Activated T-cell treated with anti-CD3 and anti-CD28 coated beads, Interleukin-2, amount 50 U/mL, for 4 hours (primary cell): ENCODE measurements at regions not wholly inside any gene's neighbourhood (a gene's known extent, or its start where the extent isn't known, plus 50 kb on each side); places are given as distances from the start of the nearest gene placed in this dataset.
"Not testable (repeated sequence)": the region's sequence is repeated elsewhere in the genome, so short reads cannot be mapped to it uniquely, and the experiment has no call there.

Experiments used
- ATAC-seq, 2 donors: fragments of 200-7000 bp; cut with Tn5 transposase; one replicate each; pipeline ENCODE4 v1.10.0; 2021
- DNase-seq: peaks from one replicate; pipeline ENCODE4 v3.0.0-alpha.2; 2020
- H3K27me3 Mint-ChIP-seq: one replicate; pipeline ENCODE4 v1.8.0; 2021; ENCODE audit warnings: low read depth, mixed read lengths
- H3K36me3 Mint-ChIP-seq: one replicate; pipeline ENCODE4 v1.8.0; 2022; ENCODE audit warnings: mixed read lengths; ENCODE audit not compliant: insufficient read depth
- H3K4me1 Mint-ChIP-seq: one replicate; pipeline ENCODE4 v1.8.0; 2021; ENCODE audit warnings: low read depth, mixed read lengths
- H3K4me3 Mint-ChIP-seq: one replicate; pipeline ENCODE4 v1.8.0; 2021; ENCODE audit warnings: mild to moderate bottlenecking, moderate library complexity, mixed read lengths
- H3K9me3 Mint-ChIP-seq: one replicate; pipeline ENCODE4 v1.8.0; 2021; ENCODE audit warnings: mixed read lengths

DNA sequence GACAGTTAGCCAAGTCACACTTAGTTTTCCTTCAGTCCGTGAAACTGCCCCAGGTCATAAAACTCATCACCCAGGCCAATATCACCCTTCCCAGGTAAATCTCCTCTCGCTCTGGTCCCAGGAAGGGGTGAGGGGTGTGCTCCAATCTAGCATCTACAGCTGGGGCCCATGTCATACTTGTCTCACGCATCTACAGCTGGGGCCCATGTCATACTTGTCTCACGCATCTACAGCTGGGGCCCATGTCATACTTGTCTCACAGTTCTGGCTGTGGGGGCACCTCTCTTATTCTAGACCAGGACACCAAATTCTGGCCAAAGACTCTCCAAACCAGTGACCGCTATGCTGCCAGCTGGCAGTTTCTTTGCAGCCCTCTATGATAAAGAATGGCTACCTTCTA is 123.3 kb upstream of the DLGAP1 start:
- ATAC-seq = no peak
- H3K4me3 Mint-ChIP-seq = no peak overlapping the region
- H3K27me3 Mint-ChIP-seq = no peaks in the 10 kb centered on the region
- H3K9me3 Mint-ChIP-seq = peaks cover 28% of the 10 kb centered on the region
- no peaks in the 10 kb centered on the region for H3K36me3 Mint-ChIP-seq
- DNase-seq = no peak
- H3K4me1 Mint-ChIP-seq = no peaks in the 10 kb centered on the region

DNA sequence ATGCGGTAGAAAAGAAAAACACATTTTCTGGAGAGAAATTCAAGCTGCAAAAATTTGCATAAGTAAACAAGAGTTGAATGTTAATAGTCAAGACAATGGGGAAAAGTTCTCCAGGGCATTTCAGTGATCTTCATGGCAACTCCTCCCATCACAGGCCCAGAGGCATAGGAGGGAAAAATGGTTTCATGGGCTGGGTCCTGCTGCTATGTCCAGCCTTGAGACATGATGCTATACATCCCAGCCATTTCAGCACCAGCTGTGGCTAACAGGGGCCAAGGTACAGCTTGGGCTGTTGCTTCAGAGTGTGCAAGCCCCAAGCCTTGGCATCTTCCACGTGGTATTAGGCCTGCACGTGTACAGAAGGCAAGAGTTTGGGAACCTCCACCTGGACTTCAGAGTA is 118.6 kb upstream of the DLGAP1 start:
- peaks cover 37% of the 10 kb centered on the region for H3K9me3 Mint-ChIP-seq
- H3K27me3 Mint-ChIP-seq = no peaks in the 10 kb centered on the region
- DNase-seq (no peak), ATAC-seq (no peak)
- H3K36me3 Mint-ChIP-seq = no peaks in the 10 kb centered on the region
- no peak overlapping the region for H3K4me3 Mint-ChIP-seq
- H3K4me1 Mint-ChIP-seq = no peaks in the 10 kb centered on the region

DNA sequence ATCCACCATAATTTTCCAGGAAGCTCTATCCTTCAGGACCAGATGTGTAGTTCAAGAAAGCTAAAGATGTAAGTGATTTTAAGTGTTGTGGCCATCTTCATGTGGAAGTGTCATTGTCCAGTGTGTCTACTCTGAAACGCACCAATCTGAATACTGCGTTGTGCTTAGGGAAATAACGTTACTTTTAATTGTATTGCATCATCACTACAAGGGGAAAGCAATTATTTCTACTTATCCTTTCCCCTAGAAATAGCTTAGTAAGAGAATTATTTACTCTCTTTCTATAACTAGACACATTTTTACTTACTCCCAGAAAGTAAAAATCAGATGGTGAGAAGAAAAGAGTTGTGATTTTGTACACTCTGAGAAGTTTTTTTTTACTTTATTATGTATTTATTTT is 102.4 kb upstream of the DLGAP1 start:
- no peak for ATAC-seq
- no peak overlapping the region for H3K4me3 Mint-ChIP-seq

DNA sequence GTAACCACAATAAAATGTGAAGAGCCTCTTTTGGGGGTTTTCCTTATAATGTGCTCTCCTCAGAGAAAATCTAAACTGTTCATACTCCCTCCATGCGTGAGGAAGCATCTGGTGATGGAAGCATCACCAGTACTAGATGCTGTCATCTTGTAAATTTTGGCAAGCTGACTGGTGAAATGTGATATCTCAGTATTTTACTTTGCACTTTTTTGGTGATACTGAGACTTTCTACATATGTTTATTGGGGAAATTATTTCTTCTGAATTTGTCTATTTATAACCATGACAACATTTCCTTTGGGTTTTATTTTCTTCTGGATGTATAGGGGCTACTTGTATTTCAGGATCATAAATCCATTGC is 95.9 kb upstream of the DLGAP1 start:
- H3K9me3 Mint-ChIP-seq = peaks cover 6% of the 10 kb centered on the region
- no peaks in the 10 kb centered on the region for H3K27me3 Mint-ChIP-seq
- DNase-seq (no peak), ATAC-seq (no peak)
- no peaks in the 10 kb centered on the region for H3K4me1 Mint-ChIP-seq
- H3K36me3 Mint-ChIP-seq = no peaks in the 10 kb centered on the region
- H3K4me3 Mint-ChIP-seq = no peak overlapping the region

More for the DNA sequence above, 102.4 kb upstream of the DLGAP1 start:
- Mint-ChIP-seq H3K27me3 (no peaks in the 10 kb centered on the region), H3K36me3 (no peaks in the 10 kb centered on the region), H3K4me1 (no peaks in the 10 kb centered on the region), H3K9me3 (peaks cover 11% of the 10 kb centered on the region)
- no peak for DNase-seq

- no peaks in the 10 kb centered on the region for H3K36me3 Mint-ChIP-seq
- no peak for DNase-seq
- no peaks in the 10 kb centered on the region for H3K4me1 Mint-ChIP-seq
- no peak overlapping the region for H3K4me3 Mint-ChIP-seq
- no peak for ATAC-seq
- no peaks in the 10 kb centered on the region for H3K27me3 Mint-ChIP-seq
- H3K9me3 Mint-ChIP-seq = peaks cover 16% of the 10 kb centered on the region
Observed at GRCh38 chr18:4549164-4549872, 94.2 kb upstream of the DLGAP1 start.

GRCh38 chr18:4547126-4547525 is 92.0 kb upstream of the DLGAP1 start:
- Mint-ChIP-seq H3K36me3 (no peaks in the 10 kb centered on the region), H3K4me1 (no peaks in the 10 kb centered on the region), H3K4me3 (no peak overlapping the region), H3K9me3 (peaks cover 10% of the 10 kb centered on the region), H3K27me3 (no peaks in the 10 kb centered on the region)
- ATAC-seq = no peak
- no peak for DNase-seq

DNA sequence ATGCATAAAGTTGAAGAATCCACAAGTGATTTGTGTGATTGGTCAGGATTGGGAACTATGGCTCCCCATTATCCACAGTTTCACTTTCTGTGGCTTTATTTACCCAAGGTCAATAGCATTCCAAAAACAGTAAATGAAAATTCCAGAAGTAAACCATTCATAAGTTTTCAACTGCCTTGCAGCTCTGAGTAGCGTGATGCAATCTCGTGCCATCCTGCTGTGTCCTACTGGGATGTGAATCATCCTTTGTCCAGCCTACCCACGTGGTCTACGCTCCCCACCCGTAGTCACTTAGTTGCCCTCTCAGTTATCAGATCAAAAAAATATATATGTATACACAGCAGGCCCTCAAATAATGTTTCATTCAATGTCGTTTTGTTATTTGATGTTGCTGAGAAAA is 89.0 kb upstream of the DLGAP1 start:
- peaks cover 19% of the 10 kb centered on the region for H3K9me3 Mint-ChIP-seq
- no peak for ATAC-seq
- DNase-seq = no peak
- H3K27me3 Mint-ChIP-seq = no peaks in the 10 kb centered on the region
- no peak overlapping the region for H3K4me3 Mint-ChIP-seq
- no peaks in the 10 kb centered on the region for H3K36me3 Mint-ChIP-seq
- H3K4me1 Mint-ChIP-seq = no peaks in the 10 kb centered on the region

- ATAC-seq (no peak), DNase-seq (no peak)
- Mint-ChIP-seq H3K36me3 (no peaks in the 10 kb centered on the region), H3K9me3 (peaks cover 24% of the 10 kb centered on the region), H3K27me3 (no peaks in the 10 kb centered on the region), H3K4me3 (no peak overlapping the region), H3K4me1 (no peaks in the 10 kb centered on the region)
Observed at GRCh38 chr18:4543711-4544110, 88.6 kb upstream of the DLGAP1 start.

DNA sequence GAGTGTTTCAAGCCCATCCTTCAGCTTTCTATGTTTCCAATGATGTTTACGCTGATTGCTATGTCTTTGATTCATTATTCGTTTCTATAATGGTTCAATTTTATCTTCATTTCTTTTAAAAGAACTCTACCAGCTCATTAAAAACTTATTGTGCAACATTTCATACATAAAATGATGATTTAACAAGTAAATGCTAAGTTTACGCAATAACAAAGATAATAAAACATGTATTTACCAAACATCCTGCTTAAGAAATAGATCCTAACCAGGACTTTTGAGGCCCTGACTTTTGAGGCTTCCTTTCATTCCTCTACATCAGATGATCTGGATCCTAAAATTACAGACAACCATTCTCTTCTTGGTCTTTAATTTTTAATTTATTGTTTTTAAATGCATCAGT is 86.5 kb upstream of the DLGAP1 start:
- no peak for DNase-seq
- no peaks in the 10 kb centered on the region for H3K36me3 Mint-ChIP-seq
- ATAC-seq = no peak
- H3K27me3 Mint-ChIP-seq = no peaks in the 10 kb centered on the region
- no peak overlapping the region for H3K4me3 Mint-ChIP-seq
- H3K9me3 Mint-ChIP-seq = peaks cover 38% of the 10 kb centered on the region
- H3K4me1 Mint-ChIP-seq = no peaks in the 10 kb centered on the region

DNA sequence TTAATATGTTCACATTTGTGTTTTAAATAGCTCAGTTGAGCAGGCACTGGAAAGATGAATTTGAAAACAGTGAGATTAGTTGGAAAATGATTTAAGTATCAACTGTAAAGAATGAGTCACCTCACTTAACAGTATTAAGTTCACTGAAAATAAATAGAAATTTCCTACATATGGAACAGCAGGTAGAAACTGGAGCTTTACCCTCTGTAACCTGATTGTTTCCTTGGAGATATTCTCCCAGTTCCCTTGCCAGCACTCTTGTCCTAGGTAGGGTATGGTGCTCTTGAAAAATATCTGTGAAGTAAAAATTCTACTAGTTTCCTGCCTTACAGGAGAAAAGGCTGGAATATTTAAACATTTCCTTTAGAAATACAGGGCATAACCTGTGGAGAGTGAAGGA is 81.3 kb upstream of the DLGAP1 start:
- Mint-ChIP-seq H3K27me3 (no peaks in the 10 kb centered on the region), H3K4me3 (no peak overlapping the region), H3K9me3 (peaks cover 40% of the 10 kb centered on the region), H3K36me3 (no peaks in the 10 kb centered on the region), H3K4me1 (no peaks in the 10 kb centered on the region)
- DNase-seq (no peak), ATAC-seq (no peak)

DNA sequence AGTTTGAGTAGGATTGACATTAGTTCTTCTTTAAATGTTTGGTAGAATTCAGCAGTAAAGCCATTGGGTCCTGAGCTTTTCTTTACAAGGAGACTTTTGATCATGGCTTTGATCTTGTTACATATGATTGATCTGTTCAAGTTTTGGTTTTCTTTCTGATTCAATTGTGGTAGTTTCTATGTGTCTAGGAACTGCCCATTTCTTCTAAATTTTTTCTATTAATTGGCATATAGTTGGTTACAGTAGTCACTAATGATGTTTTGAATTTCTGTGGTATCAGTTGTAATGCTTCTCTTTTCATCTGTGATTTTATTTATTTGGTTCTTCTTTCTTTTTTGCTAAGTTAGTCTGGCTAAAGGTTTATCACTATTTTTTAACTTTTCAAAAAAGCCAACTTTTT is 73.3 kb upstream of the DLGAP1 start:
- Mint-ChIP-seq H3K27me3 (no peaks in the 10 kb centered on the region), H3K4me3 (no peak overlapping the region), H3K9me3 (peaks cover 26% of the 10 kb centered on the region), H3K4me1 (no peaks in the 10 kb centered on the region), H3K36me3 (no peaks in the 10 kb centered on the region)
- ATAC-seq (no peak), DNase-seq (no peak)

- peaks cover 23% of the 10 kb centered on the region for H3K9me3 Mint-ChIP-seq
- H3K4me1 Mint-ChIP-seq, ATAC-seq, H3K36me3 Mint-ChIP-seq, H3K27me3 Mint-ChIP-seq, DNase-seq, H3K4me3 Mint-ChIP-seq: not testable (repeated sequence)
Observed at GRCh38 chr18:4527826-4528225, 72.7 kb upstream of the DLGAP1 start.

- Mint-ChIP-seq H3K36me3 (no peaks in the 10 kb centered on the region), H3K9me3 (peaks cover 13% of the 10 kb centered on the region), H3K27me3 (no peaks in the 10 kb centered on the region), H3K4me1 (no peaks in the 10 kb centered on the region), H3K4me3 (no peak overlapping the region)
- ATAC-seq (no peak), DNase-seq (no peak)
Observed at GRCh38 chr18:4524096-4524495, 69.0 kb upstream of the DLGAP1 start.

DNA sequence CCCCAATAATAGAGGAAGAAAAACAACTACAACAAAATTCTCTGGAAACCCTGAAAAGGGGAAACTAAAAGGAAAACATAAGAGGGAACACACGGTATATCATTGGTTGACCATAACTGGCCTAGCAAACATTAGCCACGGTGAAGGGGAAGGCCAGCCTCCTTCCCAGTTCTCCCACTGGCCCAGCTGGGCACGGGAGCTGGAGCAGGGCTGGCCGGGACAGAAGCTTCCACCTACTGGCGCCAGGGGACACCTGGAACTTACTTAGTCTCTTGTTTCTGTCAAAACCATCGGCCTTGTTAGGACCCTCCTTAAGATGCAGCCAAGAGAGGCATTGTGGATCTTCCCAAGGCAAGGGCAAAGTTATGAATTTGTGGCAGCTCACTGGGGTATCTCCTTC is 56.1 kb upstream of the DLGAP1 start:
- Mint-ChIP-seq H3K27me3 (no peaks in the 10 kb centered on the region), H3K4me3 (no peak overlapping the region), H3K9me3 (peaks cover 16% of the 10 kb centered on the region), H3K4me1 (no peaks in the 10 kb centered on the region), H3K36me3 (no peaks in the 10 kb centered on the region)
- ATAC-seq (no peak), DNase-seq (no peak)

DNA sequence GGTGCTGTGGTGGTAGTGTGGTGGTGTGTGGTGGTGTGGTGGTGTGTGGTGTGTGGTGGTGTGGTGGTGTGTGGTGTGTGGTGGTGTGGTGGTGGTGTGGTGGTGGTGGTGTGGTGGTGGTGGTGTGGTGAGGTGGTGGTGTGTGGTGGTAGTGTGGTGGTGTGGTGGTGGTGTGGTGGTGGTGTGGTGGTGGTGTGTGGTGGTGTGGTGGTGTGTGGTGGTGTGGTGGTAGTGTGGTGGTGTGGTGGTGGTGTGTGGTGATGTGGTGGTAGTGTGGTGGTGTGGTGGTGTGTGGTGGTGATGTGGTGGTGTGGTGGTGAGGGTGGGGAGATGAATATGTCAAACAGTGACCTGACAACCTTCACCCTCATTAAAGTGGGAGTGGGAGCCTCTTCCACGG is 55.6 kb upstream of the DLGAP1 start:
- no peaks in the 10 kb centered on the region for H3K27me3 Mint-ChIP-seq
- H3K36me3 Mint-ChIP-seq = no peaks in the 10 kb centered on the region
- DNase-seq = no peak
- no peak for ATAC-seq
- H3K9me3 Mint-ChIP-seq = peaks cover 14% of the 10 kb centered on the region
- no peak overlapping the region for H3K4me3 Mint-ChIP-seq
- no peaks in the 10 kb centered on the region for H3K4me1 Mint-ChIP-seq

DNA sequence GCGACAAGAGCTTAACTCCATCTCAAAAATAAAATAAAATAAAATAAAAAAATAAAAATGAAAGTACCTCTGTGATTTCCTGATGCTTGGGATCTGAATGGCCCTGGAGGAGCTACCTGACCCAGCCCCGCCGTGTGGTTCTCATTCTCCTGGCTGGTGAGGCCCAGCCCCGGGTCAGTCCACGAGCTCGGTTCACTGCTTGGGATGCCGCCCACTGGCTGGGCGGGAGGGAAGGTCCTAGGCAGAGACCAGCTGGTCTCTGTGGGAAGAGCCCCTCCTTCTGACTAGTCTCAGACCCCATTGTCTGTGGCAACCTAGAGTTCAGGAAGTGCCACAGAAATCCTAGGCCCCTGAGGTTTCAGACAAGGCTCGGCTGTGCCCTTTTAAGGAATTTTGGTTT is 55.1 kb upstream of the DLGAP1 start:
- no peak for ATAC-seq
- Mint-ChIP-seq H3K4me1 (no peaks in the 10 kb centered on the region), H3K9me3 (peaks cover 8% of the 10 kb centered on the region), H3K36me3 (no peaks in the 10 kb centered on the region), H3K27me3 (no peaks in the 10 kb centered on the region), H3K4me3 (no peak overlapping the region)
- DNase-seq = no peak
